Loucy (cell line): ENCODE measurements at regions not wholly inside any gene's neighbourhood (a gene's known extent, or its start where the extent isn't known, plus 50 kb on each side); places are given as distances from the start of the nearest gene placed in this dataset.

ENCODE experiments used
- H2AFZ ChIP-seq: fragments of 200-600 bp; sonication (generic); 2 replicates; pipeline ENCODE4 v1.6.0; 2016; ENCODE audit warnings: antibody characterized with exemption, mild to moderate bottlenecking, low read length, moderate library complexity
- H3F3A ChIP-seq: fragments of 200-600 bp; 2 replicates; pipeline ENCODE4 v1.6.0; 2016; ENCODE audit warnings: antibody characterized with exemption, low read depth, mild to moderate bottlenecking
- H3K27me3 ChIP-seq: fragments of 200-600 bp; sonication (generic); 2 replicates; pipeline ENCODE4 v1.6.1; 2014; ENCODE audit warnings: low read length, mild to moderate bottlenecking; ENCODE audit not compliant: insufficient read depth, poor library complexity, severe bottlenecking
- H3K36me3 ChIP-seq: fragments of 200-600 bp; sonication (generic); 2 replicates; pipeline ENCODE4 v1.6.1; 2016; ENCODE audit warnings: low read length; ENCODE audit not compliant: insufficient read depth
- H3K4me1 ChIP-seq: fragments of 200-600 bp; sonication (generic); 2 replicates; pipeline ENCODE4 v1.5.1; 2014; ENCODE audit warnings: low read length, mild to moderate bottlenecking; ENCODE audit not compliant: insufficient read depth, poor library complexity, severe bottlenecking
- H3K4me2 ChIP-seq: fragments of 200-600 bp; sonication (generic); 2 replicates; pipeline ENCODE4 v1.6.0; 2014; ENCODE audit warnings: antibody characterized with exemption, low read length, low read depth, mild to moderate bottlenecking; ENCODE audit not compliant: poor library complexity, severe bottlenecking
- H3K4me3 ChIP-seq: fragments of 200-600 bp; sonication (generic); 2 replicates; pipeline ENCODE4 v1.5.1; 2014; ENCODE audit warnings: low read length, mild to moderate bottlenecking, mixed read lengths; ENCODE audit not compliant: poor library complexity, severe bottlenecking
- H3K79me2 ChIP-seq: fragments of 200-600 bp; sonication (generic); 2 replicates; pipeline ENCODE4 v1.6.1; 2014; ENCODE audit warnings: low read length; ENCODE audit not compliant: insufficient read depth
- H3K9ac ChIP-seq: fragments of 200-600 bp; sonication (generic); 2 replicates; pipeline ENCODE4 v1.6.0; 2014; ENCODE audit warnings: mild to moderate bottlenecking, low read depth, low read length, moderate library complexity; ENCODE audit not compliant: poor library complexity, severe bottlenecking
- H3K9me2 ChIP-seq: fragments of 200-600 bp; sonication (generic); replicated peaks from 2 replicates; pipeline ENCODE4 v1.6.1; 2016; ENCODE audit warnings: low read depth, low read length, mixed read lengths
- H3K9me3 ChIP-seq: fragments of 200-600 bp; sonication (generic); 2 replicates; pipeline ENCODE4 v1.6.1; 2014; ENCODE audit warnings: mild to moderate bottlenecking, antibody characterized with exemption, low read length, low read depth; ENCODE audit not compliant: insufficient read depth
- H4K20me1 ChIP-seq: fragments of 200-600 bp; sonication (generic); 2 replicates; pipeline ENCODE4 v1.6.0; 2014; ENCODE audit warnings: antibody characterized with exemption, low read length, mild to moderate bottlenecking; ENCODE audit not compliant: insufficient read depth, poor library complexity, severe bottlenecking
- CTCF ChIP-seq: fragments of 200-600 bp; sonication (generic); conservative IDR thresholded peaks from 2 replicates; pipeline ENCODE4 v1.5.1; 2014; ENCODE audit warnings: mild to moderate bottlenecking, antibody characterized with exemption, low read length
- EZH2phosphoT487 ChIP-seq: fragments of 200-600 bp; IDR thresholded peaks from 2 replicates; pipeline ENCODE4 v1.6.1; 2018; ENCODE audit warnings: antibody characterized with exemption, mild to moderate bottlenecking, moderate library complexity, borderline replicate concordance

- Histone ChIP-seq H3K27me3 (no peaks in the 10 kb centered on the region), H3K79me2 (no peaks in the 10 kb centered on the region), H3F3A (no peaks in the 10 kb centered on the region), H3K9me3 (no peaks in the 10 kb centered on the region), H3K9me2 (no peaks in the 10 kb centered on the region), H2AFZ (no peak overlapping the region), H3K4me3 (no peak overlapping the region), H3K36me3 (no peaks in the 10 kb centered on the region), H3K4me1 (no peaks in the 10 kb centered on the region), H4K20me1 (no peaks in the 10 kb centered on the region), H3K9ac (no peak overlapping the region), H3K4me2 (no peak overlapping the region)
- TF ChIP-seq EZH2phosphoT487, result no peak
- TF ChIP-seq CTCF, result no peak
Observed at GRCh38 chr16:66188917-66189725, 177.4 kb upstream of the CDH5 start.

- Histone ChIP-seq H4K20me1 (no peaks in the 10 kb centered on the region), H3K4me3 (no peak overlapping the region)
Observed at GRCh38 chr16:66186251-66186785, 180.2 kb upstream of the CDH5 start.

GRCh38 chr16:66182592-66182991 lies 183.9 kb upstream of the CDH5 start:
- H3K4me3 ChIP-seq, result no peak overlapping the region
- H4K20me1 ChIP-seq, result no peaks in the 10 kb centered on the region
- no peaks in the 10 kb centered on the region for H3K27me3 ChIP-seq
- TF ChIP-seq EZH2phosphoT487, result no peak
- TF ChIP-seq CTCF, result no peak
- H3K9me3 ChIP-seq, result peaks cover 12% of the 10 kb centered on the region; the same call in 1 of the 2 replicates
- H3K9ac ChIP-seq, result no peak overlapping the region
- H3F3A ChIP-seq, result no peaks in the 10 kb centered on the region
- no peak overlapping the region for H2AFZ ChIP-seq
- no peaks in the 10 kb centered on the region for H3K4me1 ChIP-seq
- H3K9me2 ChIP-seq, result no peaks in the 10 kb centered on the region
- H3K4me2 ChIP-seq, result no peak overlapping the region
- no peaks in the 10 kb centered on the region for H3K79me2 ChIP-seq
- no peaks in the 10 kb centered on the region for H3K36me3 ChIP-seq

More at GRCh38 chr16:66186251-66186785, 180.2 kb upstream of the CDH5 start:
- no peaks in the 10 kb centered on the region for H3F3A ChIP-seq
- H3K9me3 ChIP-seq, result no peaks in the 10 kb centered on the region
- H3K4me1 ChIP-seq, result no peaks in the 10 kb centered on the region
- no peaks in the 10 kb centered on the region for H3K79me2 ChIP-seq
- no peak for TF ChIP-seq CTCF
- no peak for TF ChIP-seq EZH2phosphoT487
- H3K36me3 ChIP-seq, result no peaks in the 10 kb centered on the region
- H3K9me2 ChIP-seq, result no peaks in the 10 kb centered on the region
- no peak overlapping the region for H3K4me2 ChIP-seq
- H3K27me3 ChIP-seq, result no peaks in the 10 kb centered on the region
- no peak overlapping the region for H3K9ac ChIP-seq
- no peak overlapping the region for H2AFZ ChIP-seq
